WI38 (cell line): ENCODE measurements at regions not wholly inside any gene's neighbourhood (a gene's known extent, or its start where the extent isn't known, plus 50 kb on each side); places are given as distances from the start of the nearest gene placed in this dataset.
"Not testable (repeated sequence)": the region's sequence is repeated elsewhere in the genome, so short reads cannot be mapped to it uniquely, and the experiment has no call there.

ENCODE experiments used
- H3K4me3 ChIP-seq: 2 replicates; pipeline ENCODE4 v1.5.1; 2011; ENCODE audit warnings: low read depth, mild to moderate bottlenecking, control low read depth, low read length
- TF ChIP-seq, protein P1 (sequence below): IDR thresholded peaks from 2 replicates; pipeline ENCODE4 v1.5.1; 2012; ENCODE audit warnings: low read depth, mild to moderate bottlenecking, control low read depth, low read length

DNA sequence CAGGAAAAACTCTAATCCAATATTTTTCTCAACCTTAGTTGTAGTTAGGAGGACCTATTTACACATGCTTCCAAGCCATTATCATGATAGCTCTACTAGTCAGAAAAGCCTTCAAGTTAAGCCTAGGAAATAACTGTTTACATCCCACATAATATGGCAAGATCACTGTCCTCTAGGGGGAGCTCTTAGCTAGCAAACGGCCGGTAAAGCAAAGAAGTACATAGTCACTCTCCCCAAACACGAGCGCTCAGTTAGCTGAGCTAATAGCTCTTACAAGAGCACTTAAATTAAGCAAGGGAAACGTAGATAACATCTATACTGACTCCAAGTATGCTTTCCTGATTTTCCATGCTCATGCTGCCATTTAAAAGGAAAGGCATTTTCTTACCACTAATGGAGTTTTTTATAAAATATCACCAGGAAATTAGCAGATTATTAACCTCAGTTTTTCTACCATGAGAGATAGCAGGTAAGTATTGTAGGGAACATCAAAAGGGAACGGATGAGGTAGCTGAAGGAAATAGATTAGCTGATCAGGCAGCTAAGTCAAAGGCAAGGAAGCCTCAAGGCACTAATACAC, 100.6 kb upstream of the PABPC3 start:
- no peak overlapping the region for H3K4me3 ChIP-seq
- TF ChIP-seq, protein P1, sequence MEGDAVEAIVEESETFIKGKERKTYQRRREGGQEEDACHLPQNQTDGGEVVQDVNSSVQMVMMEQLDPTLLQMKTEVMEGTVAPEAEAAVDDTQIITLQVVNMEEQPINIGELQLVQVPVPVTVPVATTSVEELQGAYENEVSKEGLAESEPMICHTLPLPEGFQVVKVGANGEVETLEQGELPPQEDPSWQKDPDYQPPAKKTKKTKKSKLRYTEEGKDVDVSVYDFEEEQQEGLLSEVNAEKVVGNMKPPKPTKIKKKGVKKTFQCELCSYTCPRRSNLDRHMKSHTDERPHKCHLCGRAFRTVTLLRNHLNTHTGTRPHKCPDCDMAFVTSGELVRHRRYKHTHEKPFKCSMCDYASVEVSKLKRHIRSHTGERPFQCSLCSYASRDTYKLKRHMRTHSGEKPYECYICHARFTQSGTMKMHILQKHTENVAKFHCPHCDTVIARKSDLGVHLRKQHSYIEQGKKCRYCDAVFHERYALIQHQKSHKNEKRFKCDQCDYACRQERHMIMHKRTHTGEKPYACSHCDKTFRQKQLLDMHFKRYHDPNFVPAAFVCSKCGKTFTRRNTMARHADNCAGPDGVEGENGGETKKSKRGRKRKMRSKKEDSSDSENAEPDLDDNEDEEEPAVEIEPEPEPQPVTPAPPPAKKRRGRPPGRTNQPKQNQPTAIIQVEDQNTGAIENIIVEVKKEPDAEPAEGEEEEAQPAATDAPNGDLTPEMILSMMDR, result peak; percentile 77

DNA sequence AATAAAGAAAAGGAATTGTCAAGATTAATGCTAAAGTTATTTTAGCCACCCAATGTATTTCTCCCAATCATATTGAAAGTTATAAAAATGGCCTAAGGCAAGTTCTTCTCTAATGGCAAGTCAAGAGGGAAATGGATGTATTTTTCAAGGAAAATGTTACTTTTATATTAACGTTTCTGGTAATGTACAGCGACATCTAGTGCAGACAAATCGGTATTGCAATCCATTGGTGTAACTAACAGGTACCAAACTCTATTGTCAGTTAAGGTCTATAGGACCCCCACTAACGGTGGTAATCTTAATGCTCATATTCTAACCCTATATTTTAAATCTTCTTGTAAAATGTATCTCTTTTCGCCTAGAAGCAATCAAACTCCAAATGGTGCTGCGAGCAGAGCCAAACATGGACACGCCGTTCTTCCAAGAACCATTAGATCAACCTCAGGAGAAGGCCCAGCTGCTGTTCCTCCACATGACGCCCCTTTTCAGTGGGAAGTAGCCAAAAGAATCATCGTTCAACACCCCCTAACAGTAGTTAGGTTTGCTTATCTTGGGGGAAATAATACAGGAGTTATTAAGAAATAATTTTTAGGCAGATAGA, 98.5 kb upstream of the PABPC3 start:
- H3K4me3 ChIP-seq, result no peak overlapping the region
- TF ChIP-seq, protein P1, result peak; percentile 52

- TF ChIP-seq, protein P1, result no peak
- H3K4me3 ChIP-seq, result no peak overlapping the region
These were observed 97.5 kb upstream of the PABPC3 start for GRCh38 chr13:24998433-24998832.

DNA sequence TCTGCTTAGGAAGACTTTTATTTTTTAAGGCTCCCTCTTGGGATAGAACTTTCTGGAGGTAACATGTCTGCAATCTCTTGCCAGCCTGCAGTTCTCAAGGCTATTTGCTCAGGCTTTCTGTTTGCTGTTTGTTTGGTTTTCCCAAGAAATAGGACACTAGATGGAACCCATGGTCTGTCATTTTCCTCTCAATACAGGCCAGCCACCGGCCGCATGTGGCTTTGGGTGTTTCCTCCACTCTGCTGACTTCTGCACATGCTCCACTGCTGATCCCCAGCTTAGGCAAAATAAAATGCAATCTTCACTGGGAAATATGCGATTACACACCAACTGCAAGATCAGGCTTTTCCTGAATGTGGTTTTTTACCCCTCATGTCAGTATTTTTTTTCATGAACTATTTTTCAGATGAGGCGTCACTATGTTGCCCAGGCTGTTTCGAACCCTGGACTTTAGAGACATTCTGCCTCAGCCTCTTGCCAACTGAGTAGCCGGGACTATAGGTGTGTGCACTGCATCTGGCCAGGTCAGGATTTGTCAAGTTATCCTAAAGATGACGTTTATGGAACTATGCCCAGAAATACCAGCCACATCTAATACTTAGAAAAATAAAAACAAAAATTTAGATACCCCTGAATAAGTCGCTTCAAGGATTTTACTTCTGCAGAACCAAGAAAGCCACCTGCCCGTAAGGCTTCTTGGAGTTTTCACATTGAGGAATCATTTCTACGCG, 94.3 kb upstream of the PABPC3 start:
- H3K4me3 ChIP-seq, result no peak overlapping the region
- TF ChIP-seq, protein P1, result no peak

GRCh38 chr13:25002311-25002710, 93.6 kb upstream of the PABPC3 start:
- not testable (repeated sequence) for H3K4me3 ChIP-seq
- TF ChIP-seq, protein P1, result peak; percentile 24; the same call in 1 of the 2 replicates

DNA sequence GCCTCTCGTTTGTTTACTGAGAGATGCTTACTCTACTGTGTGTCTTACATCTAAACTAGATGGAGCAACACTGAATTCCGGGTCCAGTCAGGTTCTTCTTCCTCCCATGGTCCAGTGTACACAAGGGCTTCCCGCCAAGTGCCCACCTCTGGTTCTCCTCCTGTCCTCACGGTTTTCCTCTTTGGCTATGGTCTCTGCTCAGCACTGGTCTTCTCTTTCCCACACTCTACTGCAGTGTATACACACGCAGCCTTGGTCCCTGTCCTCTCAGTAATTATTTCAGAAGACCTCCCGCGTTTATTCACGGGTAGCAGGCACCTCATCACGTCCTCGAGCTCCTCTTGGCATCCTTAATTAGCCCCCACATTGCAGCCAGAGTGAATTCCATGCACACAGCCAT, 91.4 kb upstream of the PABPC3 start:
- H3K4me3 ChIP-seq, result not testable (repeated sequence)

GRCh38 chr13:25005050-25005497, 90.9 kb upstream of the PABPC3 start:
- H3K4me3 ChIP-seq, result not testable (repeated sequence)

DNA sequence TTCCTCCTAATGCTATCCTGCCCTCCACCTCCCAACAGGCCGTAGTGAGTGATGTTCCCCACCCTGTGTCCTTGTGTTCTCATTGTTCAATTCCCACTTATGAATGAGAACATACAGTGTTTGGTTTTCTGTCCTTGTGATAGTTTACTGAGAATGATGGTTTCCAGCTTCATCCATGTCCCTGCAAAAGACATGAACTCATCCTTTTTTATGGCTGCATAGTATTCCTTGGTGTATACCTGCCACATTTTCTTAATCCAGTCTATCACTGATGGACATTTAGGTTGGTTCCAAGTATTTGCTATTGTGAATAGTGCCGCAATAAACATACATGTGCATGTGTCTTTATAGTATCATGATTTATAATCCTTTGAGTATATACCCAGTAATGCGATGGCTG, 88.5 kb upstream of the PABPC3 start:
- H3K4me3 ChIP-seq, result not testable (repeated sequence)

DNA sequence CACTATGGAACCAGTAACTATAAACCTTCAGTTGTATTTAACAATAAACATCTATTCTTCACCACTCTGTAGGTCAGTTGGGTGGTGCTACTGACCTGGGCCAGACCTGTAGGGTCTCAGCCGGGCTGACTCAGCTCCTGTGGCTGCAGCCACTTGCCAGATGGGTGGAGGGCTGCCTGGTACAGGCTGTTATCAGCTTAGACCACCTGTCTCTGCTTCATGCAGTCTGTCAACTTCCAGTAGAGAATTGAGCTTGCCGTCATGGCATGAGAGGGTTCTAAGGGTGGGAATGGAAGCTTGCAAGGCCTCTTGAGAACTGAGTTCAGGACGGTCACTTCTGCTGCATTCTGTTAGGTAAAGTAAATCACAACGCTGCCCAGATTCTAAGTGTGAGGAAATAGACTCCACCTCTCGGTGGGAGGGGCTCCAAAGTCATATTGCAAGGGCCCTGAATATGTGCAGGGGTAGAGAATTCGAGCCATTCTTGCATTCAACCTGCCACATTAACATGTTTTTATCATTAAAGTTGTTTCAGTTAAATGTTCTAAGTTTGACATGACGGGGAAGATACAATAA, 81.5 kb upstream of the PABPC3 start:
- not testable (repeated sequence) for H3K4me3 ChIP-seq

DNA sequence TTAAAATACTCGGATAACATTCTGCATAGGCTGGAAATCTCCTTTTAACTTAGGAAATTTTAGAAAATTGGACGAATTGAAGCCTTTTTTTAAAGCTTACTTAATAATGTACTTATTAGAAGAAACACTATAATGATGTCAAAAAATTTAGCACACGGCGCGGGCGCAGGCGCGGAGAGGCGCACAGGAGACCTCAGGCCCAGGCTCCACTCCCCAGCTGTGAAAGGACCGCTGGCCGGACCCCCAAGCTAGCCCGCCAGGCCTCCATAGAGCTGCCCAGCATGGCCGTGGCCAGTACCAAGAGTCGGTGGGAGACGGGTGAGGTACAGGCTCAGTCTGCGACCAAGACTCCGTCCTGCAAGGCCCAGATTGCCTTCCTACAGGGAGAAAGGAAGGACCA, 78.8 kb upstream of the PABPC3 start:
- not testable (repeated sequence) for H3K4me3 ChIP-seq

DNA sequence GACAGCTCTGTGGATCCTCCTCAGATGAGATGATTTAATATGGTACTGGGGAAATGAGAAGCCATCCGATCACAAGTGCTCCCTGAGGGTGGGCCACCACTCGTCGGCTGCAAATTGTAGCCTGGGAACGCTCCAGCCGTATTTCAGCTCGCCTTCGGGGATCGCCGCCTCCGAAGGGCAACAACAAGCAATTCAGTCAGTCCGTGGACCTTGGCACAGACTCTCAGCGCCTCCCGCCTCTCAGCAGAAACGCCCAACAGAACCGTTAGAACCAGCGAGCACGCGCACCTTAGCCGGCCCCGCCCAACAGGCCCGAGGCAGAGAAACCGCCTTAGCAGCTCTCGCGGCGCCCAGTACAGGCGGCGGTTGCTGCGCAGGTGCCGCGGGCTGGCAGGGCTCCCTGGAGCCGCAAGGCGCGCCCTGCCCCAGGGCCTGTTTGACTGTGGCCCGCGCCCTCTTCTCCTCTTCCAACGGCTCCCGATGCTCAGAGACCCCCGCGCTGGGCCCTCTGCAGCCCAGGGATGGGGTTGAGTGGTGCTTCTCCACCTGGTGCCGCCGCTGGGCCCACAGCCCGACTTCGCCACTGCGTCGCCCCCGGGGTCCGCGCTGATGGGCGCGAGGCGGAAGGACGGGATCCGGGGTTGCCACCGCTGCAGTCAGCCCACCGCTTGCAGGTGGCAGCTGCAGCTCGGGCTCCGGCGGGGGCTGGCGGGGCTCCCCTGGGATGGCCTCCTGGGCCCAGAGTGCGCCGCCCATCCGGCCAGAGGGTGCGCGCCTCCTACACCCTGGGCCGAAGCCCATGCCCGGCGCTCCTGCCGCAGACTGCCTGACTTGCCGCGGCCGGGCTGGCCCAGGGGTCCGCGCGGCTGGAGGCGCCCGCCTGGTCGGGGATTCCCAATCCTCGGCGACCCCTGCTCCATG, 77.9 kb upstream of the PABPC3 start:
- H3K4me3 ChIP-seq, result not testable (repeated sequence)
